Spleen (tissue), 11 donors: ENCODE measurements at regions not wholly inside any gene's neighbourhood (a gene's known extent, or its start where the extent isn't known, plus 50 kb on each side); places are given as distances from the start of the nearest gene placed in this dataset.

Source experiments
- DNase-seq: peaks from one replicate; pipeline ENCODE4 v3.0.0-alpha.2; 2020
- H3K27ac ChIP-seq, 8 donors: fragments of 200-600 bp; sonication (generic) in 7 of 8; 1 replicate in 4 of 8; 2 replicates in 4 of 8; pipeline versions ENCODE4 v1.5.0 to v1.8.0; 2016 to 2021; ENCODE audit warnings: inconsistent platforms in 4 of 8, mild to moderate bottlenecking in 4 of 8, moderate library complexity in 1 of 8
- H3K27me3 ChIP-seq, 7 donors: fragments of 200-600 bp; sonication (generic) in 6 of 7; replicated peaks in 1 of 7; 1 replicate in 4 of 7; 2 replicates in 3 of 7; pipeline versions ENCODE4 v1.5.0 to v1.8.0; 2016 to 2021; ENCODE audit warnings: inconsistent platforms in 3 of 7, mild to moderate bottlenecking in 1 of 7
- H3K36me3 ChIP-seq, 6 donors: fragments of 200-600 bp; sonication (generic) in 5 of 6; 1 replicate in 4 of 6; 2 replicates in 2 of 6; pipeline versions ENCODE4 v1.5.0 to v1.8.0; 2016 to 2021; ENCODE audit warnings: inconsistent platforms in 2 of 6
- H3K4me1 ChIP-seq, 6 donors: fragments of 200-600 bp; sonication (generic) in 5 of 6; 1 replicate in 3 of 6; 2 replicates in 3 of 6; pipeline versions ENCODE4 v1.5.0 to v1.8.0; 2016 to 2021; ENCODE audit warnings: inconsistent platforms in 3 of 6
- H3K4me3 ChIP-seq, 8 donors: fragments of 200-600 bp; sonication (generic) in 7 of 8; 1 replicate in 4 of 8; 2 replicates in 4 of 8; pipeline versions ENCODE4 v1.5.0 to v1.8.0; 2016 to 2021; ENCODE audit warnings: inconsistent platforms in 4 of 8, mild to moderate bottlenecking in 4 of 8, moderate library complexity in 2 of 8
- H3K9me3 ChIP-seq, 8 donors: fragments of 200-600 bp; sonication (generic) in 7 of 8; 1 replicate in 4 of 8; 2 replicates in 4 of 8; pipeline versions ENCODE4 v1.5.0 to v1.8.0; 2016 to 2021; ENCODE audit warnings: inconsistent platforms in 4 of 8
- POLR2A ChIP-seq, 3 donors: fragments of 450-650 bp; IDR thresholded peaks; one replicate each; pipeline ENCODE4 v1.5.1; 2017; ENCODE audit warnings: antibody characterized with exemption in 3 of 3, mild to moderate bottlenecking in 1 of 3
- POLR2AphosphoS5 ChIP-seq, 3 donors: sonication (generic); formaldehyde crosslinking; IDR thresholded peaks; one replicate each; pipeline ENCODE4 v1.5.1; 2017; ENCODE audit warnings: antibody characterized with exemption in 3 of 3
- WGBS, 5 donors: extraction: QIAGEN DNeasy Blood & Tissue Kit in 3 of 5; methylation state at CpG; one replicate each; pipeline versions ENCODE4 v1.1.5 to v1.1.7; 2013 to 2018; 5-methylcytosine and 5-hydroxymethylcytosine counted together
- intact Hi-C: fragments of 100-400 bp; cut with DNase I; formaldehyde crosslinking; loops from one replicate; pipeline ENCODE4 v1.15.0; 2023; ENCODE audit warnings: low total_unique reads
- TF ChIP-seq, protein P1 (sequence below), 11 experiments: fragments of 200-600 bp in 7 of 11; fragments of 450-650 bp in 4 of 11; sonication (generic) in 4 of 11; IDR thresholded peaks in 8 of 11; conservative IDR thresholded peaks in 3 of 11; 1 replicate in 7 of 11; 2 replicates in 4 of 11; pipeline versions ENCODE4 v1.4.0 to v1.8.0; 2016 to 2021; ENCODE audit warnings: antibody characterized with exemption in 11 of 11, inconsistent platforms in 4 of 11, mild to moderate bottlenecking in 1 of 11
- donor health status: healthy with polysubstance abuse.
- donor health status: DM: no; HTN: no; CAD: no; lungs with moderate emphysema.
- donor health status: DM: no; HTN: no; CAD: no.
- donor health status: Bipolar disorder and iron deficiency.
- donor health status: healthy.
- donor health status: DM: no; HTN: no; CAD: no.
- donor health status: DM: yes; HTN: yes; CAD: no.

DNA sequence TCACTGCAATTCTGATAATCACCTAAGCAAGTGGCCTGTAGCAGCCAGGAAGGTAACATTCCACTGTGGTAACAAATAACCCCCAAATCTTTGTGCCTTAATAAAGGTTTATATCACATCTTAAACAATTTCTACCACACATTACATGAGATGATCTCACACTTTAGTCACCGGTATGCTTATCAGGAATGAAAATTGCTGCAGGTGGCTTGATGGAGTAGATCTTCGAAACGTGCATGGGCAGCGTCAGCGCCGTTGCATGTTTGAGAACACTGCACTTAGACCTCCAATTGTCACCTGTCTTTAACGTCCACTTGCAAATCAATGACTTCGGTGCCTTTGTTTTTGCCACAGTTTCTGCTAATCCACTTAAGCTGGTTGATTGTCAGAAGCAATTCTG lies 477.4 kb downstream of the VRK1 start:
- Histone ChIP-seq H3K4me3 (no peak overlapping the region), H3K27ac (no peak overlapping the region), H3K27me3 (peaks cover 0 to 25% (median 0%) of the 10 kb centered on the region in 7 donors), H3K4me1 (no peaks in the 10 kb centered on the region), H3K9me3 (no peaks in the 10 kb centered on the region), H3K36me3 (no peaks in the 10 kb centered on the region)
- no peak for DNase-seq
- 81 to 95% (median 88%) methylated on average over 8 of the region's 8 CpGs for WGBS, 5 donors
- TF ChIP-seq POLR2AphosphoS5 (IDR thresholded peaks at IDR 0.05) (no peak), POLR2A (IDR thresholded peaks at IDR 0.05) (no peak)
- TF ChIP-seq, protein P1, sequence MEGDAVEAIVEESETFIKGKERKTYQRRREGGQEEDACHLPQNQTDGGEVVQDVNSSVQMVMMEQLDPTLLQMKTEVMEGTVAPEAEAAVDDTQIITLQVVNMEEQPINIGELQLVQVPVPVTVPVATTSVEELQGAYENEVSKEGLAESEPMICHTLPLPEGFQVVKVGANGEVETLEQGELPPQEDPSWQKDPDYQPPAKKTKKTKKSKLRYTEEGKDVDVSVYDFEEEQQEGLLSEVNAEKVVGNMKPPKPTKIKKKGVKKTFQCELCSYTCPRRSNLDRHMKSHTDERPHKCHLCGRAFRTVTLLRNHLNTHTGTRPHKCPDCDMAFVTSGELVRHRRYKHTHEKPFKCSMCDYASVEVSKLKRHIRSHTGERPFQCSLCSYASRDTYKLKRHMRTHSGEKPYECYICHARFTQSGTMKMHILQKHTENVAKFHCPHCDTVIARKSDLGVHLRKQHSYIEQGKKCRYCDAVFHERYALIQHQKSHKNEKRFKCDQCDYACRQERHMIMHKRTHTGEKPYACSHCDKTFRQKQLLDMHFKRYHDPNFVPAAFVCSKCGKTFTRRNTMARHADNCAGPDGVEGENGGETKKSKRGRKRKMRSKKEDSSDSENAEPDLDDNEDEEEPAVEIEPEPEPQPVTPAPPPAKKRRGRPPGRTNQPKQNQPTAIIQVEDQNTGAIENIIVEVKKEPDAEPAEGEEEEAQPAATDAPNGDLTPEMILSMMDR (IDR thresholded peaks at IDR 0.05 in 8 of 11, conservative IDR thresholded peaks at IDR 0.05 in 3 of 11), result no peak
- intact Hi-C loops, result no loop called here

DNA sequence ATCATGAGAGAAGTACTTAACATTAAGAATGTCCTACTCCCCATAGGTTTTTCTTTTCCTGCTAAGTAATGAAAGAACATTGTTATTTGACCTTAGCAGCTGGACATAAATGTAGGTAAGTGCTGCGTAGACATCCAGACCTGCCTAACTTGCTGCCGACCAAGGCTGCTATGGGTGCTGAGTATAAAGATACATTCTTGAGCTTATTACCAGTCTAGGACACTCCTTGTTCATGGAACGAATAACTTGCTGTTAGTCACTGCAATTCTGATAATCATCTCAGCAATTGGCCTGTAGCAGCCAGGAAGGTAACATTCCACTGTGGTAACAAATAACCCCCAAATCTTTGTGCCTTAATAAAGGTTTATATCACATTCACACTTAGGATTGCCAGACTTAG lies 478.1 kb downstream of the VRK1 start:
- H3K27ac ChIP-seq, result no peak overlapping the region
- no peak for DNase-seq
- H3K4me1 ChIP-seq, result no peaks in the 10 kb centered on the region
- TF ChIP-seq POLR2A (IDR thresholded peaks at IDR 0.05) (no peak), POLR2AphosphoS5 (IDR thresholded peaks at IDR 0.05) (no peak)
- TF ChIP-seq, protein P1 (IDR thresholded peaks at IDR 0.05 in 8 of 11, conservative IDR thresholded peaks at IDR 0.05 in 3 of 11), result no peak
- no peaks in the 10 kb centered on the region for H3K36me3 ChIP-seq
- H3K27me3 ChIP-seq, result peaks cover 0 to 25% (median 0%) of the 10 kb centered on the region in 7 donors
- 83 to 94% (median 87%) methylated on average over 3 of the region's 3 CpGs for WGBS, 5 donors
- no peaks in the 10 kb centered on the region for H3K9me3 ChIP-seq
- no peak overlapping the region for H3K4me3 ChIP-seq
- intact Hi-C loops, result no loop called here

DNA sequence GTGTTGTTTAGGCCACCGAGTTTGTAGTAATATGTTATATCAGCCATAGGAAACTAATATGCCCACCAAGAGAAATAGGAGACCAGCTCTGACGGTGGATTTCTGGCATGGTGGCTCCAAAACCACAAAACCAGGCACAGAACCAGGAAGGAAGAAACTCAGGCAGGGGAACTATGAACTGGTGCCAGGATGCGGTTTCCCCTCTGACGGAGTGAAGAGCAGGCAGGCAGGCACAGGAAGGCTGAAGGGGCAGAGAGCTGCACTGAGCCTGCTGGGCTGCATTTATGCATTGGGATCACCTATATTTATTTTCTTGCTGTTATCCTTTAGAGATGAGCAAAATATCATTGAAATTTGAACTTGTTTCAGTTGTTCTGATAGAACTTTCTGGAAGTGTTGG lies 479.4 kb downstream of the VRK1 start:
- Histone ChIP-seq H3K36me3 (no peaks in the 10 kb centered on the region), H3K4me3 (no peak overlapping the region), H3K27ac (no peak overlapping the region), H3K4me1 (no peaks in the 10 kb centered on the region), H3K9me3 (no peaks in the 10 kb centered on the region), H3K27me3 (peaks cover 0 to 25% (median 0%) of the 10 kb centered on the region in 7 donors)
- 6 to 28% (median 19%) methylated on average over 4 of the region's 4 CpGs for WGBS, 5 donors
- DNase-seq, result no peak
- TF ChIP-seq, protein P1 (IDR thresholded peaks at IDR 0.05 in 8 of 11, conservative IDR thresholded peaks at IDR 0.05 in 3 of 11), result no peak
- no peak for TF ChIP-seq POLR2AphosphoS5 (IDR thresholded peaks at IDR 0.05)
- no peak for TF ChIP-seq POLR2A (IDR thresholded peaks at IDR 0.05)
- intact Hi-C loops, result no loop called here

DNA sequence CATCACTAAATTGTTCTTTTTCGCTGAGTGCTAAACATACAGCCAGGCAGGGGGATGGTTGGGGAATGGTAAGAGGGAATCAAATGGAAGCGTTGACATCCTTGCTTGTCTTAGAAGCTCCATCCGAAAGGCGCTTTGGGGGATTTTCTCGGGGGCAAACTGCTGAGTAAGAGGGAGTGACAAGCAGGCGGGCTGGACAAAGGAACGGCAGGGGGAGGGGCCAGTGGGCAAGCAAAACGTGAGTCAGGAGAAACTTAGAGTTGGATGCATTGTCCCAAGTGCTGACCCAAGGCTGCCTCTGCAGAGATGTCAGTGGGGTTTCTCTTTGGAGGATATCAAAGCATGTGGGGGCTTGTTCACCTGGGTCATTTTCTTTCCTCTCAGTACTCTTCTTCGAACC lies 480.5 kb downstream of the VRK1 start:
- Histone ChIP-seq H3K27ac (no peak overlapping the region), H3K9me3 (no peaks in the 10 kb centered on the region), H3K4me3 (no peak overlapping the region), H3K4me1 (no peaks in the 10 kb centered on the region), H3K36me3 (no peaks in the 10 kb centered on the region), H3K27me3 (peaks cover 0 to 25% (median 0%) of the 10 kb centered on the region in 7 donors)
- 49 to 69% (median 58%) methylated on average over 9 of the region's 9 CpGs for WGBS, 5 donors
- TF ChIP-seq, protein P1 (IDR thresholded peaks at IDR 0.05 in 8 of 11, conservative IDR thresholded peaks at IDR 0.05 in 3 of 11), result no peak
- TF ChIP-seq POLR2A (IDR thresholded peaks at IDR 0.05) (no peak), POLR2AphosphoS5 (IDR thresholded peaks at IDR 0.05) (no peak)
- intact Hi-C loops, result no loop called here
- no peak for DNase-seq
